ENCODE measurements at regions not wholly inside any gene's neighbourhood (a gene's known extent, or its start where the extent isn't known, plus 50 kb on each side); places are given as distances from the start of the nearest gene placed in this dataset.

- WGBS = 75% methylated on average over 4 of the region's 4 CpGs
- TF ChIP-seq POLR2A (IDR thresholded peaks at IDR 0.05) = no peak
- no peak for TF ChIP-seq POLR2AphosphoS5 (IDR thresholded peaks at IDR 0.05)
- TF ChIP-seq CTCF (IDR thresholded peaks at IDR 0.05) = no peak
- intact Hi-C loops (cut with DNase I) = no loop called here
- Histone ChIP-seq H3K27ac (no peak overlapping the region), H3K9me3 (no peaks in the 10 kb centered on the region), H3K36me3 (no peaks in the 10 kb centered on the region), H3K27me3 (replicated peaks; ENCODE audit: insufficient read depth) (no peaks in the 10 kb centered on the region), H3K4me1 (replicated peaks) (no peaks in the 10 kb centered on the region), H3K4me3 (no peak overlapping the region)
- no peak for DNase-seq (ENCODE audit: low spot score)
Measured at GRCh38 chr11:134488512-134488911, 76.5 kb upstream of the B3GAT1 start.

- no peak overlapping the region for H3K27ac ChIP-seq
- no peak for TF ChIP-seq CTCF (IDR thresholded peaks at IDR 0.05)
- no peak for TF ChIP-seq POLR2AphosphoS5 (IDR thresholded peaks at IDR 0.05)
- TF ChIP-seq POLR2A (IDR thresholded peaks at IDR 0.05) = no peak
- H3K36me3 ChIP-seq = no peaks in the 10 kb centered on the region
- H3K27me3 ChIP-seq (replicated peaks; ENCODE audit: insufficient read depth) = no peaks in the 10 kb centered on the region
- no peaks in the 10 kb centered on the region for H3K9me3 ChIP-seq
- no peak for DNase-seq (ENCODE audit: low spot score)
- H3K4me3 ChIP-seq = no peak overlapping the region
- intact Hi-C loops (cut with DNase I) = no loop called here
- WGBS = 83% methylated on average over 3 of the region's 3 CpGs
- H3K4me1 ChIP-seq (replicated peaks) = no peaks in the 10 kb centered on the region
Measured at GRCh38 chr11:134487696-134488095, 75.7 kb upstream of the B3GAT1 start.

GRCh38 chr11:134486704-134487103 is 74.7 kb upstream of the B3GAT1 start:
- no peaks in the 10 kb centered on the region for H3K9me3 ChIP-seq
- no peak overlapping the region for H3K4me3 ChIP-seq
- no peak overlapping the region for H3K27ac ChIP-seq
- no peaks in the 10 kb centered on the region for H3K27me3 ChIP-seq (replicated peaks; ENCODE audit: insufficient read depth)
- intact Hi-C loops (cut with DNase I) = no loop called here
- 77% methylated on average over 6 of the region's 6 CpGs for WGBS
- no peaks in the 10 kb centered on the region for H3K4me1 ChIP-seq (replicated peaks)
- no peaks in the 10 kb centered on the region for H3K36me3 ChIP-seq
- no peak for DNase-seq (ENCODE audit: low spot score)
- TF ChIP-seq CTCF (IDR thresholded peaks at IDR 0.05) (no peak), POLR2AphosphoS5 (IDR thresholded peaks at IDR 0.05) (no peak), POLR2A (IDR thresholded peaks at IDR 0.05) (no peak)

- intact Hi-C loops (cut with DNase I) = no loop called here
- WGBS = 75% methylated on average over 10 of the region's 11 CpGs
- no peak overlapping the region for H3K27ac ChIP-seq
- no peak for DNase-seq (ENCODE audit: low spot score)
- H3K4me3 ChIP-seq = no peak overlapping the region
- no peaks in the 10 kb centered on the region for H3K4me1 ChIP-seq (replicated peaks)
- H3K27me3 ChIP-seq (replicated peaks; ENCODE audit: insufficient read depth) = no peaks in the 10 kb centered on the region
- TF ChIP-seq POLR2AphosphoS5 (IDR thresholded peaks at IDR 0.05) = no peak
- TF ChIP-seq POLR2A (IDR thresholded peaks at IDR 0.05) = no peak
- no peak for TF ChIP-seq CTCF (IDR thresholded peaks at IDR 0.05)
- H3K36me3 ChIP-seq = no peaks in the 10 kb centered on the region
- H3K9me3 ChIP-seq = no peaks in the 10 kb centered on the region
Measured at GRCh38 chr11:134486106-134486505, 74.1 kb upstream of the B3GAT1 start.

- Histone ChIP-seq H3K27ac (no peak overlapping the region), H3K4me1 (replicated peaks) (no peaks in the 10 kb centered on the region), H3K4me3 (no peak overlapping the region), H3K36me3 (no peaks in the 10 kb centered on the region), H3K27me3 (replicated peaks; ENCODE audit: insufficient read depth) (no peaks in the 10 kb centered on the region), H3K9me3 (no peaks in the 10 kb centered on the region)
- intact Hi-C loops (cut with DNase I) = no loop called here
- 73% methylated on average over 5 of the region's 5 CpGs for WGBS
- TF ChIP-seq POLR2A (IDR thresholded peaks at IDR 0.05) = no peak
- no peak for TF ChIP-seq POLR2AphosphoS5 (IDR thresholded peaks at IDR 0.05)
- no peak for TF ChIP-seq CTCF (IDR thresholded peaks at IDR 0.05)
- no peak for DNase-seq (ENCODE audit: low spot score)
Measured at GRCh38 chr11:134485316-134485715, 73.3 kb upstream of the B3GAT1 start.

Measured in prostate gland (tissue), 2 donors.